ENCODE measurements at regions not wholly inside any gene's neighbourhood (a gene's known extent, or its start where the extent isn't known, plus 50 kb on each side); places are given as distances from the start of the nearest gene placed in this dataset.

GRCh38 chr12:124111006-124111405 is 138.0 kb downstream of the ZNF664 start:
- TF ChIP-seq CTCF (IDR thresholded peaks at IDR 0.05; ENCODE audit: low read length) (no peak), EZH2 (IDR thresholded peaks at IDR 0.05; ENCODE audit: borderline replicate concordance, low read length) (no peak)
